ENCODE measurements at regions not wholly inside any gene's neighbourhood (a gene's known extent, or its start where the extent isn't known, plus 50 kb on each side); places are given as distances from the start of the nearest gene placed in this dataset.
"Not testable (repeated sequence)": the region's sequence is repeated elsewhere in the genome, so short reads cannot be mapped to it uniquely, and the experiment has no call there.

- DNase-seq: not testable (repeated sequence)
Observed at GRCh38 chr9:40929488-40929845, 199.0 kb downstream of the FOXD4L6 start.

GRCh38 chr9:40928803-40929487 lies 199.5 kb downstream of the FOXD4L6 start:
- no peak for DNase-seq

GRCh38 chr9:40927851-40928802 lies 200.4 kb downstream of the FOXD4L6 start:
- DNase-seq: no peak

- no peak for DNase-seq
Observed at GRCh38 chr9:40927260-40927631, 201.2 kb downstream of the FOXD4L6 start.

- no peak for DNase-seq
Observed at GRCh38 chr9:40926404-40927259, 201.8 kb downstream of the FOXD4L6 start.

- no peak for DNase-seq
Observed at GRCh38 chr9:40925149-40925548, 203.3 kb downstream of the FOXD4L6 start.

- DNase-seq: not testable (repeated sequence)
Observed at GRCh38 chr9:40916399-40916783, 212.1 kb downstream of the FOXD4L6 start.

GRCh38 chr9:40915660-40916398 lies 212.7 kb downstream of the FOXD4L6 start:
- DNase-seq: not testable (repeated sequence)

GRCh38 chr9:40914772-40915659 lies 213.5 kb downstream of the FOXD4L6 start:
- no peak for DNase-seq

GRCh38 chr9:40913928-40914673 lies 214.4 kb downstream of the FOXD4L6 start:
- DNase-seq: no peak

GRCh38 chr9:40913096-40913719 lies 215.3 kb downstream of the FOXD4L6 start:
- no peak for DNase-seq

GRCh38 chr9:40912679-40913078 lies 215.8 kb downstream of the FOXD4L6 start:
- not testable (repeated sequence) for DNase-seq

GRCh38 chr9:40911647-40912046 lies 216.8 kb downstream of the FOXD4L6 start:
- no peak for DNase-seq

GRCh38 chr9:40910995-40911394 lies 217.5 kb downstream of the FOXD4L6 start:
- DNase-seq: not testable (repeated sequence)

- DNase-seq: no peak
Observed at GRCh38 chr9:40909821-40910220, 218.7 kb downstream of the FOXD4L6 start.

GRCh38 chr9:40909111-40909510 lies 219.4 kb downstream of the FOXD4L6 start:
- not testable (repeated sequence) for DNase-seq

GRCh38 chr9:40907657-40908624 lies 220.5 kb downstream of the FOXD4L6 start:
- DNase-seq: no peak

GRCh38 chr9:40906879-40907278 lies 221.6 kb downstream of the FOXD4L6 start:
- not testable (repeated sequence) for DNase-seq

GRCh38 chr9:40892315-40892714 lies 236.2 kb downstream of the FOXD4L6 start:
- DNase-seq: not testable (repeated sequence)
